OCI-LY1 (cell line): ENCODE measurements at regions not wholly inside any gene's neighbourhood (a gene's known extent, or its start where the extent isn't known, plus 50 kb on each side); places are given as distances from the start of the nearest gene placed in this dataset.

Experiments
- H2AFZ ChIP-seq: fragments of 200-600 bp; sonication (generic), shearing (Covaris generic); 2 replicates; pipeline ENCODE4 v1.6.0; 2014; ENCODE audit warnings: antibody characterized with exemption, mild to moderate bottlenecking, low read length
- H3F3A ChIP-seq: fragments of 200-600 bp; sonication (generic), shearing (Covaris generic); 2 replicates; pipeline ENCODE4 v1.6.0; 2014; ENCODE audit warnings: mild to moderate bottlenecking, antibody characterized with exemption, low read length, moderate library complexity; ENCODE audit not compliant: insufficient read depth
- H3K27ac ChIP-seq: fragments of 200-600 bp; sonication (generic); 2 replicates; pipeline ENCODE4 v1.5.1; 2014; ENCODE audit warnings: low read length, mixed run types, mild to moderate bottlenecking, low read depth; ENCODE audit not compliant: poor library complexity, severe bottlenecking
- H3K27me3 ChIP-seq: fragments of 200-600 bp; sonication (generic); 2 replicates; pipeline ENCODE4 v1.6.0; 2014; ENCODE audit warnings: antibody characterized with exemption, mild to moderate bottlenecking, low read length, moderate library complexity; ENCODE audit not compliant: insufficient read depth
- H3K36me3 ChIP-seq: fragments of 200-600 bp; sonication (generic); 2 replicates; pipeline ENCODE4 v1.6.1; 2014; ENCODE audit warnings: mild to moderate bottlenecking, antibody characterized with exemption, low read length, moderate library complexity, mixed read lengths; ENCODE audit not compliant: insufficient read depth
- H3K4me1 ChIP-seq: fragments of 200-600 bp; sonication (generic); 2 replicates; pipeline ENCODE4 v1.5.1; 2014; ENCODE audit warnings: mild to moderate bottlenecking, low read length, moderate library complexity; ENCODE audit not compliant: insufficient read depth, severe bottlenecking
- H3K4me2 ChIP-seq: fragments of 200-600 bp; sonication (generic), shearing (Covaris generic); 2 replicates; pipeline ENCODE4 v1.6.1; 2014; ENCODE audit warnings: low read length
- H3K4me3 ChIP-seq: fragments of 200-600 bp; sonication (generic); 2 replicates; pipeline ENCODE4 v1.5.1; 2014; ENCODE audit warnings: low read length, low read depth, mild to moderate bottlenecking, mixed read lengths; ENCODE audit not compliant: poor library complexity, severe bottlenecking
- H3K79me2 ChIP-seq: fragments of 200-600 bp; shearing (Covaris generic); 2 replicates; pipeline ENCODE4 v1.6.1; 2016; ENCODE audit warnings: mixed run types, low read length, mixed read lengths; ENCODE audit not compliant: insufficient read depth
- H3K9ac ChIP-seq: fragments of 200-600 bp; sonication (generic), shearing (Covaris generic); 2 replicates; pipeline ENCODE4 v1.6.1; 2014; ENCODE audit warnings: mild to moderate bottlenecking, low read length, mixed read lengths
- H3K9me2 ChIP-seq: fragments of 200-600 bp; sonication (generic), shearing (Covaris generic); 2 replicates; pipeline ENCODE4 v1.6.1; 2014; ENCODE audit warnings: low read depth, mild to moderate bottlenecking, low read length, mixed read lengths
- H3K9me3 ChIP-seq: fragments of 200-600 bp; shearing (Covaris generic); 2 replicates; pipeline ENCODE4 v1.6.1; 2014; ENCODE audit warnings: low read length, mixed read lengths
- H4K20me1 ChIP-seq: fragments of 200-600 bp; sonication (generic), shearing (Covaris generic); 2 replicates; pipeline ENCODE4 v1.6.0; 2016; ENCODE audit warnings: mild to moderate bottlenecking, low read length; ENCODE audit not compliant: insufficient read depth
- EZH2 ChIP-seq: fragments of 200-600 bp; sonication (generic), shearing (Covaris generic); IDR thresholded peaks from 2 replicates; pipeline ENCODE4 v1.8.0; 2017; ENCODE audit warnings: borderline replicate concordance, mixed run types, mild to moderate bottlenecking, antibody characterized with exemption, low read length, moderate library complexity, mixed read lengths
- TF ChIP-seq, protein P1 (sequence below): fragments of 200-600 bp; sonication (generic), shearing (Covaris generic); IDR thresholded peaks from 2 replicates; pipeline ENCODE4 v1.5.1; 2017; ENCODE audit warnings: mild to moderate bottlenecking, antibody characterized with exemption, low read length, moderate library complexity, mixed read lengths

DNA sequence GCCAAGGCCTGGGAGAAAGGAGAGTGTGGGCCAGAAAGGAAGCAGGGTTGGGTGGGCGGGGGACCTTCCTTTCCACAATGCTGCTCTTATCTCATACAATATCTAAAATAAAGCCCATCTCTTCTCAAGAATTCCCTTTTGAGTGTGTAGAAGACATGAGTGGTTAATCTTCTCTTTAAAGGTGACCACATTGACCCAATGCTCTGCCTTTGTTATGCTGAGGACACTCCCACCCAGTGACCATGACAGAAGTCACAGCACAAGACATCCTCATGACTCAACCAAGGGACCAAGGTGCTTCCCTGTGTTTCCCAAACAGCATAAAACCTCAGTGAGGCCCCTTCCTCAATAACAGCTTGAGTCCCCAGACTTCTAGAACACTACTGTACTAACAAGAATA, 193.0 kb upstream of the ADAMTS16 start:
- Histone ChIP-seq H3K79me2 (no peaks in the 10 kb centered on the region), H3F3A (no peaks in the 10 kb centered on the region), H3K36me3 (no peaks in the 10 kb centered on the region), H2AFZ (no peak overlapping the region), H4K20me1 (no peaks in the 10 kb centered on the region), H3K4me1 (no peaks in the 10 kb centered on the region), H3K9ac (no peak overlapping the region), H3K27me3 (no peaks in the 10 kb centered on the region), H3K4me2 (no peak overlapping the region), H3K4me3 (no peak overlapping the region), H3K27ac (no peak overlapping the region), H3K9me3 (no peaks in the 10 kb centered on the region), H3K9me2 (no peaks in the 10 kb centered on the region)
- no peak for TF ChIP-seq EZH2
- TF ChIP-seq, protein P1, sequence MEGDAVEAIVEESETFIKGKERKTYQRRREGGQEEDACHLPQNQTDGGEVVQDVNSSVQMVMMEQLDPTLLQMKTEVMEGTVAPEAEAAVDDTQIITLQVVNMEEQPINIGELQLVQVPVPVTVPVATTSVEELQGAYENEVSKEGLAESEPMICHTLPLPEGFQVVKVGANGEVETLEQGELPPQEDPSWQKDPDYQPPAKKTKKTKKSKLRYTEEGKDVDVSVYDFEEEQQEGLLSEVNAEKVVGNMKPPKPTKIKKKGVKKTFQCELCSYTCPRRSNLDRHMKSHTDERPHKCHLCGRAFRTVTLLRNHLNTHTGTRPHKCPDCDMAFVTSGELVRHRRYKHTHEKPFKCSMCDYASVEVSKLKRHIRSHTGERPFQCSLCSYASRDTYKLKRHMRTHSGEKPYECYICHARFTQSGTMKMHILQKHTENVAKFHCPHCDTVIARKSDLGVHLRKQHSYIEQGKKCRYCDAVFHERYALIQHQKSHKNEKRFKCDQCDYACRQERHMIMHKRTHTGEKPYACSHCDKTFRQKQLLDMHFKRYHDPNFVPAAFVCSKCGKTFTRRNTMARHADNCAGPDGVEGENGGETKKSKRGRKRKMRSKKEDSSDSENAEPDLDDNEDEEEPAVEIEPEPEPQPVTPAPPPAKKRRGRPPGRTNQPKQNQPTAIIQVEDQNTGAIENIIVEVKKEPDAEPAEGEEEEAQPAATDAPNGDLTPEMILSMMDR, result no peak

DNA sequence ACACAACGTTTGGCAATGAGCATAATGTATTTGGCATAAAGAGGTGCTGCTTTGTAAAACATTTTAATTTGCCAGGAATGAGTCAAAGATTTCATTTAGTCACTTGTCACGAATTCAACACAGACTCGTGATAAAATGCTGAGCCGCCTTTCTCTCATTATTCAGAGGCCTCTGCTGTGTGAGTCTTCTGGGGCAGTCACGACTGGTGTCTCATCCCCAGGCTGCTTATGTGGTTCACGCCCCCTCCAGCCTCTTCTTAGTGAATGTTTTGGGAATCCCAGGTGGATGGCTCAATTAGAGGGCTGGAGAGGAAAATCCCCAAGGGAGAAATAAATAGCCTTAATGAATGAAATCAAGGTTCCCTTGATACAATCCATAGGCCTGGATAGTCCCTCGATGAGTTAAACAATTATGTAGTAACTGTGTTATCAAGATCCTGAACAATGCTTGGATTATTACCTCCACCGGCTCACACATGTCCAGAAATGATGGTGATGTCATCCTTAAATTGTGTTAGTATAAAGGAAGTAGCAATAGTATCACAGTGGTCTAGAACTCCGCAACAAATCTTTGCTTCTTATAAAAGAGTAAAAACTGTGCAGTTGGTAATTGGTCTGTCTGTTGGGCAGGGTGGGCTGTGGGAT, 192.1 kb upstream of the ADAMTS16 start:
- TF ChIP-seq EZH2, result no peak
- TF ChIP-seq, protein P1, result no peak
- Histone ChIP-seq H3K9me2 (no peaks in the 10 kb centered on the region), H3F3A (no peaks in the 10 kb centered on the region), H3K9ac (no peak overlapping the region), H3K4me2 (no peak overlapping the region), H4K20me1 (no peaks in the 10 kb centered on the region), H2AFZ (no peak overlapping the region), H3K36me3 (no peaks in the 10 kb centered on the region), H3K4me1 (no peaks in the 10 kb centered on the region), H3K9me3 (no peaks in the 10 kb centered on the region), H3K27ac (no peak overlapping the region), H3K4me3 (no peak overlapping the region), H3K79me2 (no peaks in the 10 kb centered on the region), H3K27me3 (no peaks in the 10 kb centered on the region)

DNA sequence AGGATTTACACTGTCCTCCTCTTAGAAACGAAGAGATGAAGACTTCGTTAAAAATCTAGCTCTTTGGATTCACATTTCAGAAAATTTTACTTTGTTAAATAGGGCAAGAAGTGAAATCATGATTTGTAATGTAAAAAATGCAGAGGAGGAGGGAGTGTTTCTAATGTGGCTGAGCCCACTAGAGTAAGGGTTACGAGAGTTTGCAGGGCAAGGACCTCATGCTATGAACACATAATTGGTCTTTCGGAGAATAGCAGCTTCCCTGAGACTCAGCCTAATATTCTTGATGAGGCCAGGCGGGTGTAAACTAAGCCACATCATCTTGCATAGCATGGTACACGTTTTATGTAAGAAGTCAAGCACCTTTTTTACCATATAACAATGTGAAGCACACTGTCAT, 191.0 kb upstream of the ADAMTS16 start:
- H2AFZ ChIP-seq, result no peak overlapping the region
- no peak overlapping the region for H3K9ac ChIP-seq
- H3F3A ChIP-seq, result no peaks in the 10 kb centered on the region
- no peaks in the 10 kb centered on the region for H4K20me1 ChIP-seq
- no peaks in the 10 kb centered on the region for H3K4me1 ChIP-seq
- no peaks in the 10 kb centered on the region for H3K27me3 ChIP-seq
- no peaks in the 10 kb centered on the region for H3K9me3 ChIP-seq
- H3K36me3 ChIP-seq, result no peaks in the 10 kb centered on the region
- no peak overlapping the region for H3K4me2 ChIP-seq
- no peak for TF ChIP-seq EZH2
- TF ChIP-seq, protein P1, result no peak
- H3K4me3 ChIP-seq, result no peak overlapping the region
- no peaks in the 10 kb centered on the region for H3K79me2 ChIP-seq
- H3K9me2 ChIP-seq, result no peaks in the 10 kb centered on the region
- H3K27ac ChIP-seq, result no peak overlapping the region
